Heart right ventricle (tissue), 16 donors: ENCODE measurements at regions not wholly inside any gene's neighbourhood (a gene's known extent, or its start where the extent isn't known, plus 50 kb on each side); places are given as distances from the start of the nearest gene placed in this dataset.
"Not testable (repeated sequence)": the region's sequence is repeated elsewhere in the genome, so short reads cannot be mapped to it uniquely, and the experiment has no call there.

Experiments
- ATAC-seq, 8 donors: fragments of 200-7000 bp; cut with Tn5 transposase; one replicate each; pipeline ENCODE4 v1.9.1; 2020; ENCODE audit warnings: mild to moderate bottlenecking in 8 of 8, moderate library complexity in 8 of 8, moderate number of reproducible peaks in 1 of 8
- DNase-seq, 2 donors: peaks; one replicate each; pipeline ENCODE4 v3.0.0-alpha.2; 2020
- H3K27ac ChIP-seq, 10 donors: fragments of 200-600 bp; sonication (generic) in 2 of 10; one replicate each; pipeline versions ENCODE4 v1.5.0 to v1.8.0; 2020 to 2022; ENCODE audit warnings: mild to moderate bottlenecking in 3 of 10
- H3K27me3 ChIP-seq, 7 donors: fragments of 200-600 bp; one replicate each; pipeline ENCODE4 v1.8.0; 2021 to 2022; ENCODE audit warnings: mild to moderate bottlenecking in 2 of 7
- H3K36me3 ChIP-seq, 9 donors: fragments of 200-600 bp; sonication (generic) in 1 of 9; one replicate each; pipeline versions ENCODE4 v1.5.0 to v1.8.0; 2020 to 2022; ENCODE audit warnings: mild to moderate bottlenecking in 2 of 9
- H3K4me1 ChIP-seq, 9 donors: fragments of 200-600 bp; sonication (generic) in 1 of 9; one replicate each; pipeline versions ENCODE4 v1.5.0 to v1.8.0; 2020 to 2022; ENCODE audit warnings: mild to moderate bottlenecking in 4 of 9
- H3K4me3 ChIP-seq, 10 donors: fragments of 200-600 bp; sonication (generic) in 2 of 10; one replicate each; pipeline versions ENCODE4 v1.5.0 to v1.8.0; 2020 to 2022; ENCODE audit warnings: mild to moderate bottlenecking in 7 of 10, moderate library complexity in 2 of 10
- H3K9me3 ChIP-seq, 11 donors: fragments of 200-600 bp in 10 of 11; sonication (generic) in 2 of 11; one replicate each; pipeline versions ENCODE4 v1.5.0 to v1.8.0; 2013 to 2022; ENCODE audit warnings: mild to moderate bottlenecking in 2 of 11, control low read depth in 1 of 11, moderate library complexity in 1 of 11
- WGBS, 2 donors: extraction: QIAGEN DNeasy Blood & Tissue Kit; methylation state at CpG; one replicate each; pipeline ENCODE4 v1.1.7; 2013; ENCODE audit warnings: inconsistent platforms in 1 of 2; 5-methylcytosine and 5-hydroxymethylcytosine counted together
- intact Hi-C, 10 donors: fragments of 100-400 bp; cut with DNase I; formaldehyde crosslinking; loops; one replicate each; pipeline versions ENCODE4 v1.11.1 to v1.14.2; 2022
- TF ChIP-seq, protein P1 (sequence below), 9 donors: fragments of 200-600 bp; sonication (generic) in 2 of 9; IDR thresholded peaks; one replicate each; pipeline versions ENCODE4 v1.5.0 to v1.8.0; 2021 to 2022; ENCODE audit warnings: antibody characterized with exemption in 9 of 9, mild to moderate bottlenecking in 5 of 9, moderate library complexity in 1 of 9
- donor health status: Arrhythmogenic right ventricular cardiomyopathy.
- donor health status: ischemic (EF 13 %, LVEDD 7.1; RV severe dilation, severe dysfunction).
- donor health status: healthy with polysubstance abuse.
- donor health status: DM: no; HTN: yes; CAD: no.
- donor health status: DM: no; HTN: no; CAD: no.
- donor health status: ischemic (EF 25% LVEDD 6.9; RV normal size, moderate dysfunction).
- donor health status: ischemic (EF 25% LVEDD 5.7; RV mildly dilated, moderate dysfunction).
- donor health status: healthy.
- donor health status: DM: yes; HTN: yes; CAD: no.
- donor health status: Ischemic cardiomyopathy.
- donor health status: ischemic (EF 35%, LVEDD 5.7; RV mildly dilated, moderate dysfunction).
- donor health status: nonischemic (EF 11% LVEDD 7.7; RV severe dilation, severe dysfunction).
- donor health status: DM: yes; HTN: yes; CAD: no.
- donor health status: PGD.
- donor health status: ischemic (EF 29% LVEDD 5.4; RV normal size, mild dysfunction).
- donor health status: nonischemic (EF 23%, LVEDD 6.1; RV moderate dilation, normal function).

DNA sequence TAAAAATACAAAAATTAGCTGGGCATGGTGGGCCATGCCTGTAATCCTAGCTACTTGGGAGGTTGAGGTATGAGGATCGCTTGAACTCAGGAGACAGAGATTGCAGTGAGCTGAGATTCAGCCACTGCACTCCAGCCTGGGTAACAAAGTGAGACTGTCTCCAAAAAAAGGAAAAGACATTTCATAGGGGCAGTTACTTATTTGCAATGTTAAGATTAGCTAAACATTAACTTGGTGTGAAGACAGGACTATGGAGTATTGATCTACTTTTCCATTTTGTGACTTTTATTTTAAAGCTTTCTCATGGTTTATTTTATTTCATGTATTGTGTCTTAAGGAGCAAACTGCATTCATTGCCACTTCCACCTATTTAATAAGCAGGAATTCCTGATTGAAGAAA is 153.0 kb downstream of the UTRN start:
- TF ChIP-seq, protein P1, sequence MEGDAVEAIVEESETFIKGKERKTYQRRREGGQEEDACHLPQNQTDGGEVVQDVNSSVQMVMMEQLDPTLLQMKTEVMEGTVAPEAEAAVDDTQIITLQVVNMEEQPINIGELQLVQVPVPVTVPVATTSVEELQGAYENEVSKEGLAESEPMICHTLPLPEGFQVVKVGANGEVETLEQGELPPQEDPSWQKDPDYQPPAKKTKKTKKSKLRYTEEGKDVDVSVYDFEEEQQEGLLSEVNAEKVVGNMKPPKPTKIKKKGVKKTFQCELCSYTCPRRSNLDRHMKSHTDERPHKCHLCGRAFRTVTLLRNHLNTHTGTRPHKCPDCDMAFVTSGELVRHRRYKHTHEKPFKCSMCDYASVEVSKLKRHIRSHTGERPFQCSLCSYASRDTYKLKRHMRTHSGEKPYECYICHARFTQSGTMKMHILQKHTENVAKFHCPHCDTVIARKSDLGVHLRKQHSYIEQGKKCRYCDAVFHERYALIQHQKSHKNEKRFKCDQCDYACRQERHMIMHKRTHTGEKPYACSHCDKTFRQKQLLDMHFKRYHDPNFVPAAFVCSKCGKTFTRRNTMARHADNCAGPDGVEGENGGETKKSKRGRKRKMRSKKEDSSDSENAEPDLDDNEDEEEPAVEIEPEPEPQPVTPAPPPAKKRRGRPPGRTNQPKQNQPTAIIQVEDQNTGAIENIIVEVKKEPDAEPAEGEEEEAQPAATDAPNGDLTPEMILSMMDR (IDR thresholded peaks at IDR 0.05) = no peak
- 91 to 96% methylated on average over 1 of the region's 1 CpG for WGBS, 2 donors

GRCh38 chr6:144439016-144439415 is 153.9 kb downstream of the UTRN start:
- Histone ChIP-seq H3K9me3 (peaks cover 0 to 8% (median 0%) of the 10 kb centered on the region in 11 donors), H3K27me3 (no peaks in the 10 kb centered on the region), H3K36me3 (peaks cover 0 to 84% (median 57%) of the 10 kb centered on the region in 9 donors), H3K27ac (peak overlapping the region in 2 of 10 donors; percentile 23 to 39), H3K4me3 (no peak overlapping the region), H3K4me1 (peaks cover 3 to 50% (median 18%) of the 10 kb centered on the region in 9 donors)
- 94 to 95% methylated on average over 4 of the region's 4 CpGs for WGBS, 2 donors
- DNase-seq = no peak
- intact Hi-C loops = loop anchor here in 5 of 10 donors (5.0 to 10.0 kb wide), 5 partner anchors 144 to 222 kb away; partner anchors contain the start of gene UTRN (in 3 of the 5)
- TF ChIP-seq, protein P1 (IDR thresholded peaks at IDR 0.05) = no peak
- no peak for ATAC-seq

More for the DNA sequence above, 153.0 kb downstream of the UTRN start:
- Histone ChIP-seq H3K27me3 (no peaks in the 10 kb centered on the region), H3K36me3 (peaks cover 0 to 77% (median 57%) of the 10 kb centered on the region in 9 donors), H3K4me1 (peaks cover 3 to 50% (median 18%) of the 10 kb centered on the region in 9 donors), H3K27ac (peak overlapping the region in 4 of 10 donors; percentile 11 to 65 (median 40)), H3K9me3 (peaks cover 0 to 8% (median 0%) of the 10 kb centered on the region in 11 donors), H3K4me3 (no peak overlapping the region)
- ATAC-seq (peak in 1 of 8 donors; percentile 33), DNase-seq (no peak)
- intact Hi-C loops = loop anchor here in 5 of 10 donors (5.0 to 10.0 kb wide), 5 partner anchors 143 to 221 kb away; partner anchors contain the start of gene UTRN (in 3 of the 5)

DNA sequence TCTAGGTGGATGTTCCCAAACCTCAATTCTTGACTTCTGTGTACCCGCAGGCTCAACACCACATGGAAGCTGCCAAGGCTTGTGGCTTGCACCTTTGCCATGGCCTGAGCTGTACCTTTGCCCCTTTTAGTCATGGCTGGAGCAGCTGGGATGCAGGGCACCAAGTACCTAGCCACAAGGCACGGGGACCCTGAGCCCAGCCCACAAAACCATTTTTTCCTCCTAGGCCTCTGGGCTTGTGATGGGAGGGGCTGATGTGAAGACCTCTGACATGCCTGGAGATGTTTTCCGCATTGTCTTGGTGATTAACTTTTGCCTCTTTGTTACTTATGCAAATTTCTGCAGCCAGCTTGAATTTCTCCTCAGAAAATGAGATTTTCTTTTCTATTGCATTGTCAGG is 156.7 kb downstream of the UTRN start:
- peaks cover 0 to 98% (median 62%) of the 10 kb centered on the region in 9 donors for H3K36me3 ChIP-seq
- H3K9me3 ChIP-seq, intact Hi-C loops, H3K27ac ChIP-seq, H3K4me3 ChIP-seq, H3K27me3 ChIP-seq, ATAC-seq, DNase-seq: not testable (repeated sequence)
- peaks cover 0 to 23% (median 0%) of the 10 kb centered on the region in 9 donors for H3K4me1 ChIP-seq
- WGBS, 2 donors = 97 to 98% methylated on average over 3 of the region's 3 CpGs

GRCh38 chr6:144443157-144443556 is 158.0 kb downstream of the UTRN start:
- H3K27ac ChIP-seq = no peak overlapping the region
- intact Hi-C loops = no loop called here

More at GRCh38 chr6:144443157-144443556, 158.0 kb downstream of the UTRN start:
- Histone ChIP-seq H3K4me3 (no peak overlapping the region), H3K9me3 (peaks cover 0 to 8% (median 0%) of the 10 kb centered on the region in 11 donors), H3K27me3 (no peaks in the 10 kb centered on the region), H3K4me1 (peaks cover 0 to 10% (median 0%) of the 10 kb centered on the region in 9 donors), H3K36me3 (peaks cover 0 to 98% (median 50%) of the 10 kb centered on the region in 9 donors)
- no peak for ATAC-seq
- 85 to 94% methylated on average over 2 of the region's 2 CpGs for WGBS, 2 donors
- DNase-seq = no peak
- TF ChIP-seq, protein P1 (IDR thresholded peaks at IDR 0.05) = no peak
